GM12865 (cell line): ENCODE measurements at regions not wholly inside any gene's neighbourhood (a gene's known extent, or its start where the extent isn't known, plus 50 kb on each side); places are given as distances from the start of the nearest gene placed in this dataset.
"Not testable (repeated sequence)": the region's sequence is repeated elsewhere in the genome, so short reads cannot be mapped to it uniquely, and the experiment has no call there.

Experiments
- DNase-seq: peaks from one replicate; pipeline ENCODE4 v3.0.0; 2010; ENCODE audit warnings: low read depth
- H3K4me3 ChIP-seq: 2 replicates; pipeline ENCODE4 v1.5.1; 2011; ENCODE audit warnings: mild to moderate bottlenecking, low read depth, low read length, control low read depth
- CTCF ChIP-seq: IDR thresholded peaks from 2 replicates; pipeline ENCODE4 v1.5.1; 2011; ENCODE audit warnings: low read length, control low read depth, low read depth, inconsistent platforms; ENCODE audit not compliant: insufficient read depth; ENCODE audit errors: missing control alignments

- no peak for DNase-seq
- TF ChIP-seq CTCF, result no peak
- no peak overlapping the region for H3K4me3 ChIP-seq
Measured at GRCh38 chr3:28056806-28057205, 184.6 kb upstream of the CMC1 start.

GRCh38 chr3:28057539-28057938, 183.9 kb upstream of the CMC1 start:
- no peak overlapping the region for H3K4me3 ChIP-seq
- no peak for TF ChIP-seq CTCF
- DNase-seq, result no peak

- not testable (repeated sequence) for H3K4me3 ChIP-seq
Measured at GRCh38 chr3:28059199-28059598, 182.2 kb upstream of the CMC1 start.

GRCh38 chr3:28066020-28066419, 175.4 kb upstream of the CMC1 start:
- no peak for TF ChIP-seq CTCF
- no peak for DNase-seq
- no peak overlapping the region for H3K4me3 ChIP-seq

More at GRCh38 chr3:28059199-28059598, 182.2 kb upstream of the CMC1 start:
- not testable (repeated sequence) for DNase-seq

- no peak for DNase-seq
- H3K4me3 ChIP-seq, result no peak overlapping the region
- no peak for TF ChIP-seq CTCF
Measured at GRCh38 chr3:28067014-28067413, 174.4 kb upstream of the CMC1 start.

- no peak overlapping the region for H3K4me3 ChIP-seq
- no peak for TF ChIP-seq CTCF
- no peak for DNase-seq
Measured at GRCh38 chr3:28068342-28068741, 173.1 kb upstream of the CMC1 start.

GRCh38 chr3:28069438-28069837, 172.0 kb upstream of the CMC1 start:
- no peak for DNase-seq
- no peak overlapping the region for H3K4me3 ChIP-seq
- no peak for TF ChIP-seq CTCF
